ENCODE measurements at regions not wholly inside any gene's neighbourhood (a gene's known extent, or its start where the extent isn't known, plus 50 kb on each side); places are given as distances from the start of the nearest gene placed in this dataset.

- no peak for TF ChIP-seq CTCF (IDR thresholded peaks at IDR 0.05)
- no peak for TF ChIP-seq EP300 (IDR thresholded peaks at IDR 0.05)
- TF ChIP-seq POLR2A (IDR thresholded peaks at IDR 0.05) = no peak
Observed at GRCh38 chr17:71398800-71399219, 722.0 kb upstream of the SOX9 start.

Measured in ovary (tissue), 3 donors.